Effector memory CD4-positive, alpha-beta T cell (primary cell): ENCODE measurements at regions not wholly inside any gene's neighbourhood (a gene's known extent, or its start where the extent isn't known, plus 50 kb on each side); places are given as distances from the start of the nearest gene placed in this dataset.

ENCODE experiments used
- DNase-seq, 3 donors: peaks; one replicate each; pipeline ENCODE4 v3.0.0-alpha.2; 2020
- H3K27ac ChIP-seq: 2 replicates; pipeline ENCODE4 v1.7.0; 2013; ENCODE audit warnings: mild to moderate bottlenecking, low read length, moderate library complexity; ENCODE audit not compliant: insufficient read depth, poor library complexity, severe bottlenecking
- H3K27me3 ChIP-seq: replicated peaks from 2 replicates; pipeline ENCODE4 v1.7.0; 2013; ENCODE audit warnings: mild to moderate bottlenecking, low read length; ENCODE audit not compliant: insufficient read depth, control insufficient read depth, poor library complexity, severe bottlenecking
- H3K36me3 ChIP-seq: 2 replicates; pipeline ENCODE4 v1.7.0; 2013; ENCODE audit warnings: mild to moderate bottlenecking, low read length, moderate library complexity; ENCODE audit not compliant: control insufficient read depth, insufficient read depth
- H3K4me1 ChIP-seq: 2 replicates; pipeline ENCODE4 v1.7.0; 2013; ENCODE audit warnings: low read length, mild to moderate bottlenecking; ENCODE audit not compliant: control insufficient read depth, insufficient read depth, poor library complexity, severe bottlenecking
- H3K4me3 ChIP-seq: 2 replicates; pipeline ENCODE4 v1.7.0; 2013; ENCODE audit warnings: low read length, low read depth, mild to moderate bottlenecking; ENCODE audit not compliant: insufficient read depth, poor library complexity, severe bottlenecking
- H3K9me3 ChIP-seq: 2 replicates; pipeline ENCODE4 v1.7.0; 2013; ENCODE audit warnings: mild to moderate bottlenecking, low read length, moderate library complexity; ENCODE audit not compliant: control insufficient read depth

GRCh38 chr21:35648512-35648911, 411.8 kb downstream of the SETD4 start:
- H3K27ac ChIP-seq, result no peak overlapping the region
- no peaks in the 10 kb centered on the region for H3K4me1 ChIP-seq
- H3K4me3 ChIP-seq, result no peak overlapping the region
- no peaks in the 10 kb centered on the region for H3K9me3 ChIP-seq
- DNase-seq, result no peak
- H3K27me3 ChIP-seq, result peaks cover 3% of the 10 kb centered on the region
- H3K36me3 ChIP-seq, result no peaks in the 10 kb centered on the region

- H3K36me3 ChIP-seq, result no peaks in the 10 kb centered on the region
- no peaks in the 10 kb centered on the region for H3K4me1 ChIP-seq
- no peak for DNase-seq
- no peak overlapping the region for H3K4me3 ChIP-seq
- H3K27me3 ChIP-seq, result peaks cover 3% of the 10 kb centered on the region
- H3K27ac ChIP-seq, result no peak overlapping the region
- no peaks in the 10 kb centered on the region for H3K9me3 ChIP-seq
Observed at GRCh38 chr21:35646606-35647005, 413.7 kb downstream of the SETD4 start.

- Histone ChIP-seq H3K9me3 (no peaks in the 10 kb centered on the region), H3K4me1 (no peaks in the 10 kb centered on the region), H3K4me3 (no peak overlapping the region), H3K27ac (no peak overlapping the region), H3K27me3 (peaks cover 1% of the 10 kb centered on the region), H3K36me3 (no peaks in the 10 kb centered on the region)
- DNase-seq, result no peak
Observed at GRCh38 chr21:35645991-35646390, 414.3 kb downstream of the SETD4 start.

- Histone ChIP-seq H3K9me3 (no peaks in the 10 kb centered on the region), H3K4me3 (no peak overlapping the region), H3K4me1 (no peaks in the 10 kb centered on the region)
Observed at GRCh38 chr21:35644523-35644922, 415.8 kb downstream of the SETD4 start.

DNA sequence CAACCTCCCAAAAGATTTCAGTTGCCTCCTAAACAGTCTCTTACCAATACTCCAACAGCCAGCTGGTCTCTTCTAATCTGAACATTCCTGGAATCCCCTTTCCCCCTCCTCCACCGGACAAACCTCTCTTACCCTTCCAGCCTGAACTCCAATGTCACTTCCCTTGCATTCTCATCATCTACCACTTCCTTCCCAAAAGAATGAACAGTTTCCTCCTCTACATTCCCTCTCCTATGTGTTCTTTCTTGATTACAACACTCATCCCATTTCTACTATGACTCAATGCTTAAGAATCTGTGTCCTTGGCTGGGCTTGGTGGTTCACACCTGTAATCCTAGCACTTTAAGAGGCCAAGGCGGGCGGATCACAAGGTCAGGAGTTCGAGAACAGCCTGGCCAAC, 417.1 kb downstream of the SETD4 start:
- no peaks in the 10 kb centered on the region for H3K9me3 ChIP-seq
- no peaks in the 10 kb centered on the region for H3K36me3 ChIP-seq
- H3K27me3 ChIP-seq, result no peaks in the 10 kb centered on the region
- no peak overlapping the region for H3K4me3 ChIP-seq
- H3K27ac ChIP-seq, result no peak overlapping the region
- H3K4me1 ChIP-seq, result no peaks in the 10 kb centered on the region
- DNase-seq, result no peak

More at GRCh38 chr21:35644523-35644922, 415.8 kb downstream of the SETD4 start:
- H3K36me3 ChIP-seq, result no peaks in the 10 kb centered on the region
- no peaks in the 10 kb centered on the region for H3K27me3 ChIP-seq
- H3K27ac ChIP-seq, result no peak overlapping the region
- no peak for DNase-seq

DNA sequence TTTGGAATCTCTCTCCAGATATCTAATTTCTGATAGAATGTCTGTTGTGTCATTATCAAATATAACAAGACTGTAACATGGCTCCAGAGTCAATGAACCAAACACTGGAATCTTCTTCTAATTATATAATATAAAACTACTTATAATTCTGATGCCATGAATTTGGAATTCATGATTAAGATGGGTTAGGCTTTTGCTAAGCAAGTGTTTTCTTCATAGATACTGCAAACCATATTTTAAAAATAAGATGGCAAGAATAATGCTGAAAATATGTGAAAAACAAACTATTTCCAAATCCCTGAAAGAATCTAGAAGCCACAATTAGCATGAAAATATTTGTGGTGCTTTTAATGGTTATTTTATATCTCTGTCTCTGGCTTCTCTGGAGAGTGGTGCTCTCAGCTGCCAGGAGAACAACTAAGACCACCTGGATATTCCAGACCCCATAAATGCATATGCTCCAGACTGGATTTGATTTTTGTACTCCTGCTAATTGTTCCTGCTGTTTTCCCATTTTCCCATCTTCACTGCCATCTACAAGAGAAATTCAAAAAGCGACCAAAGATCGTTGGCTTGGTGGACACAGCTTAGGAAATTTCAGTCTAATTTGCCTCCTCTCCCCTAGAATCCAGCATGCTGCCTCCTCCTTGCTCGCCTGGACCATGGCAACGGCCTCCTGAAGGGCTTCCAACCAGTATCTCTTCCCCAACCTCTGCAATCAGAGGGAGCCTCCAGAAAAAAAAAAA, 418.9 kb downstream of the SETD4 start:
- DNase-seq, result no peak
- no peaks in the 10 kb centered on the region for H3K9me3 ChIP-seq
- no peak overlapping the region for H3K27ac ChIP-seq
- no peaks in the 10 kb centered on the region for H3K4me1 ChIP-seq
- no peak overlapping the region for H3K4me3 ChIP-seq
- no peaks in the 10 kb centered on the region for H3K36me3 ChIP-seq
- no peaks in the 10 kb centered on the region for H3K27me3 ChIP-seq

- no peaks in the 10 kb centered on the region for H3K4me1 ChIP-seq
Observed at GRCh38 chr21:35637431-35637830, 422.9 kb downstream of the SETD4 start.

GRCh38 chr21:35635994-35636393, 424.3 kb downstream of the SETD4 start:
- Histone ChIP-seq H3K9me3 (no peaks in the 10 kb centered on the region), H3K27me3 (no peaks in the 10 kb centered on the region), H3K36me3 (no peaks in the 10 kb centered on the region), H3K4me3 (no peak overlapping the region), H3K27ac (no peak overlapping the region), H3K4me1 (no peaks in the 10 kb centered on the region)
- no peak for DNase-seq

More at GRCh38 chr21:35637431-35637830, 422.9 kb downstream of the SETD4 start:
- H3K9me3 ChIP-seq, result no peaks in the 10 kb centered on the region
- no peak overlapping the region for H3K4me3 ChIP-seq
- no peaks in the 10 kb centered on the region for H3K27me3 ChIP-seq
- no peaks in the 10 kb centered on the region for H3K36me3 ChIP-seq
- H3K27ac ChIP-seq, result no peak overlapping the region
- no peak for DNase-seq

GRCh38 chr21:35635261-35635660, 425.1 kb downstream of the SETD4 start:
- DNase-seq, result no peak
- H3K27ac ChIP-seq, result no peak overlapping the region
- H3K27me3 ChIP-seq, result no peaks in the 10 kb centered on the region
- no peaks in the 10 kb centered on the region for H3K36me3 ChIP-seq
- no peaks in the 10 kb centered on the region for H3K4me1 ChIP-seq
- H3K9me3 ChIP-seq, result no peaks in the 10 kb centered on the region
- no peak overlapping the region for H3K4me3 ChIP-seq

DNA sequence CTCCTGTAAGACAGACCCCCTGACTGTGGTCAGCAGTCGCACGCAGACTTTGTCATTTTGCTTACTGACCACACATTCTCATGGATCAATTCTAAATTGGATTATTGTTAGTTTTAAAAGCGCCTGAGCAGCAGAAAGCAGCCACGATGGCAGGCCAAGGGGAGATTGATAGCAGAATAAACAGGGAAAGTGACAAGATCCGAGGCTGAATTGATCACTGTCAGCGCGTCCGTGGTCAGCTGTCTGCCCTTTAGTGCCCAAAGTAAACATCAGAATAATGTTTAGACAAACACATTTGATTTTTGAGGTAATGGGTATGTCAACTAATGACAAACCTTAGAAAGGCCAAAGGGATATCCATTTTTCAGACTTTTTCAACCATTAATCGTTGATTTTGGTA, 426.8 kb downstream of the SETD4 start:
- no peaks in the 10 kb centered on the region for H3K27me3 ChIP-seq
- no peak overlapping the region for H3K4me3 ChIP-seq
- H3K9me3 ChIP-seq, result no peaks in the 10 kb centered on the region
- H3K36me3 ChIP-seq, result no peaks in the 10 kb centered on the region
- no peak for DNase-seq
- no peak overlapping the region for H3K27ac ChIP-seq
- H3K4me1 ChIP-seq, result no peaks in the 10 kb centered on the region
